H1 (cell line): ENCODE measurements at regions not wholly inside any gene's neighbourhood (a gene's known extent, or its start where the extent isn't known, plus 50 kb on each side); places are given as distances from the start of the nearest gene placed in this dataset.

ENCODE experiments used
- CBX5 ChIP-seq: fragments of 300-800, 300-1000 bp; sonication (generic); IDR thresholded peaks from 2 replicates; pipeline ENCODE4 v1.7.1; 2016; ENCODE audit warnings: antibody characterized with exemption, low read length, low read depth
- EZH2 ChIP-seq: fragments of 200-600 bp; sonication (generic); IDR thresholded peaks from 2 replicates; pipeline ENCODE4 v1.7.1; 2012; ENCODE audit warnings: low read depth, mild to moderate bottlenecking, moderate library complexity, low read length, inconsistent platforms; ENCODE audit not compliant: severe bottlenecking
- GTF2F1 ChIP-seq: IDR thresholded peaks from 2 replicates; pipeline ENCODE4 v1.6.1; 2012; ENCODE audit warnings: low read depth, low read length, improper control_type of control experiment, borderline replicate concordance
- HDAC2 ChIP-seq, 2 experiments: fragments of 300-600 bp in 1 of 2; sonication (generic) in 1 of 2; IDR thresholded peaks; 2 replicates each; pipeline ENCODE4 v1.6.1; 2011 to 2012; ENCODE audit warnings: low read depth in 2 of 2, low read length in 2 of 2, mild to moderate bottlenecking in 2 of 2, moderate library complexity in 2 of 2, borderline replicate concordance in 1 of 2, inconsistent platforms in 1 of 2
- MAFK ChIP-seq: IDR thresholded peaks from 2 replicates; pipeline ENCODE4 v1.6.1; 2012; ENCODE audit warnings: low read depth, mild to moderate bottlenecking, improper control_type of control experiment, low read length
- RFX5 ChIP-seq: IDR thresholded peaks from 2 replicates; pipeline ENCODE4 v1.6.1; 2011; ENCODE audit warnings: low read depth, low read length, improper control_type of control experiment, borderline replicate concordance
- SAP30 ChIP-seq: fragments of 300-600 bp; sonication (generic); IDR thresholded peaks from 2 replicates; pipeline ENCODE4 v1.7.1; 2012; ENCODE audit warnings: low read length, moderate library complexity, mild to moderate bottlenecking, inconsistent platforms; ENCODE audit not compliant: insufficient read depth, insufficient replicate concordance
- SIRT6 ChIP-seq: IDR thresholded peaks from one replicate; pipeline ENCODE4 v1.7.1; 2012; ENCODE audit warnings: low read length, inconsistent platforms
- SRF ChIP-seq: IDR thresholded peaks from 2 replicates; pipeline ENCODE4 v1.6.1; 2011; ENCODE audit warnings: mild to moderate bottlenecking, low read depth, low read length, moderate library complexity
- TF ChIP-seq, protein P1 (sequence below): fragments of 300-600 bp; sonication (generic); IDR thresholded peaks from 2 replicates; pipeline ENCODE4 v1.7.1; 2012; ENCODE audit warnings: low read length, moderate library complexity, mild to moderate bottlenecking, inconsistent platforms; ENCODE audit not compliant: insufficient replicate concordance

DNA sequence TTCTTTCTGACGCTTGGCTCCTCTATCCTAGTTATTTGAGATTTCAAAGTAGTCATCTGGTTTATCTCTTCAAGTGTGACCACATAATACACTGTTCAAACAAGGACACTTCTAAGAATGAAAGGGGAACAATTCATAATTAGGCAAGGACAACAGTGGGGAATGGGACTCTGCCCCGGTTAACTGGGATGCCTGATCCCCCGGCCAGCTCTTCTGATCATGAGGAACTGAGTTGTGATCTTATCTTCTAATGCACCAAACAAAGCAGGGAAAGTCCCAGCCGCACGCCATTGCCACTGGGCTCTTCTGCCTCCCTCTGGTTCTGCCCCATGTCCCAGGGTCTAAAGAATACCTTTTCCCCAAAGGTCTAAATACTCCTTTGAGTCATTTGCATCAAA lies 158.2 kb upstream of the IRF2BP2 start (continued):
- TF ChIP-seq, protein P1, sequence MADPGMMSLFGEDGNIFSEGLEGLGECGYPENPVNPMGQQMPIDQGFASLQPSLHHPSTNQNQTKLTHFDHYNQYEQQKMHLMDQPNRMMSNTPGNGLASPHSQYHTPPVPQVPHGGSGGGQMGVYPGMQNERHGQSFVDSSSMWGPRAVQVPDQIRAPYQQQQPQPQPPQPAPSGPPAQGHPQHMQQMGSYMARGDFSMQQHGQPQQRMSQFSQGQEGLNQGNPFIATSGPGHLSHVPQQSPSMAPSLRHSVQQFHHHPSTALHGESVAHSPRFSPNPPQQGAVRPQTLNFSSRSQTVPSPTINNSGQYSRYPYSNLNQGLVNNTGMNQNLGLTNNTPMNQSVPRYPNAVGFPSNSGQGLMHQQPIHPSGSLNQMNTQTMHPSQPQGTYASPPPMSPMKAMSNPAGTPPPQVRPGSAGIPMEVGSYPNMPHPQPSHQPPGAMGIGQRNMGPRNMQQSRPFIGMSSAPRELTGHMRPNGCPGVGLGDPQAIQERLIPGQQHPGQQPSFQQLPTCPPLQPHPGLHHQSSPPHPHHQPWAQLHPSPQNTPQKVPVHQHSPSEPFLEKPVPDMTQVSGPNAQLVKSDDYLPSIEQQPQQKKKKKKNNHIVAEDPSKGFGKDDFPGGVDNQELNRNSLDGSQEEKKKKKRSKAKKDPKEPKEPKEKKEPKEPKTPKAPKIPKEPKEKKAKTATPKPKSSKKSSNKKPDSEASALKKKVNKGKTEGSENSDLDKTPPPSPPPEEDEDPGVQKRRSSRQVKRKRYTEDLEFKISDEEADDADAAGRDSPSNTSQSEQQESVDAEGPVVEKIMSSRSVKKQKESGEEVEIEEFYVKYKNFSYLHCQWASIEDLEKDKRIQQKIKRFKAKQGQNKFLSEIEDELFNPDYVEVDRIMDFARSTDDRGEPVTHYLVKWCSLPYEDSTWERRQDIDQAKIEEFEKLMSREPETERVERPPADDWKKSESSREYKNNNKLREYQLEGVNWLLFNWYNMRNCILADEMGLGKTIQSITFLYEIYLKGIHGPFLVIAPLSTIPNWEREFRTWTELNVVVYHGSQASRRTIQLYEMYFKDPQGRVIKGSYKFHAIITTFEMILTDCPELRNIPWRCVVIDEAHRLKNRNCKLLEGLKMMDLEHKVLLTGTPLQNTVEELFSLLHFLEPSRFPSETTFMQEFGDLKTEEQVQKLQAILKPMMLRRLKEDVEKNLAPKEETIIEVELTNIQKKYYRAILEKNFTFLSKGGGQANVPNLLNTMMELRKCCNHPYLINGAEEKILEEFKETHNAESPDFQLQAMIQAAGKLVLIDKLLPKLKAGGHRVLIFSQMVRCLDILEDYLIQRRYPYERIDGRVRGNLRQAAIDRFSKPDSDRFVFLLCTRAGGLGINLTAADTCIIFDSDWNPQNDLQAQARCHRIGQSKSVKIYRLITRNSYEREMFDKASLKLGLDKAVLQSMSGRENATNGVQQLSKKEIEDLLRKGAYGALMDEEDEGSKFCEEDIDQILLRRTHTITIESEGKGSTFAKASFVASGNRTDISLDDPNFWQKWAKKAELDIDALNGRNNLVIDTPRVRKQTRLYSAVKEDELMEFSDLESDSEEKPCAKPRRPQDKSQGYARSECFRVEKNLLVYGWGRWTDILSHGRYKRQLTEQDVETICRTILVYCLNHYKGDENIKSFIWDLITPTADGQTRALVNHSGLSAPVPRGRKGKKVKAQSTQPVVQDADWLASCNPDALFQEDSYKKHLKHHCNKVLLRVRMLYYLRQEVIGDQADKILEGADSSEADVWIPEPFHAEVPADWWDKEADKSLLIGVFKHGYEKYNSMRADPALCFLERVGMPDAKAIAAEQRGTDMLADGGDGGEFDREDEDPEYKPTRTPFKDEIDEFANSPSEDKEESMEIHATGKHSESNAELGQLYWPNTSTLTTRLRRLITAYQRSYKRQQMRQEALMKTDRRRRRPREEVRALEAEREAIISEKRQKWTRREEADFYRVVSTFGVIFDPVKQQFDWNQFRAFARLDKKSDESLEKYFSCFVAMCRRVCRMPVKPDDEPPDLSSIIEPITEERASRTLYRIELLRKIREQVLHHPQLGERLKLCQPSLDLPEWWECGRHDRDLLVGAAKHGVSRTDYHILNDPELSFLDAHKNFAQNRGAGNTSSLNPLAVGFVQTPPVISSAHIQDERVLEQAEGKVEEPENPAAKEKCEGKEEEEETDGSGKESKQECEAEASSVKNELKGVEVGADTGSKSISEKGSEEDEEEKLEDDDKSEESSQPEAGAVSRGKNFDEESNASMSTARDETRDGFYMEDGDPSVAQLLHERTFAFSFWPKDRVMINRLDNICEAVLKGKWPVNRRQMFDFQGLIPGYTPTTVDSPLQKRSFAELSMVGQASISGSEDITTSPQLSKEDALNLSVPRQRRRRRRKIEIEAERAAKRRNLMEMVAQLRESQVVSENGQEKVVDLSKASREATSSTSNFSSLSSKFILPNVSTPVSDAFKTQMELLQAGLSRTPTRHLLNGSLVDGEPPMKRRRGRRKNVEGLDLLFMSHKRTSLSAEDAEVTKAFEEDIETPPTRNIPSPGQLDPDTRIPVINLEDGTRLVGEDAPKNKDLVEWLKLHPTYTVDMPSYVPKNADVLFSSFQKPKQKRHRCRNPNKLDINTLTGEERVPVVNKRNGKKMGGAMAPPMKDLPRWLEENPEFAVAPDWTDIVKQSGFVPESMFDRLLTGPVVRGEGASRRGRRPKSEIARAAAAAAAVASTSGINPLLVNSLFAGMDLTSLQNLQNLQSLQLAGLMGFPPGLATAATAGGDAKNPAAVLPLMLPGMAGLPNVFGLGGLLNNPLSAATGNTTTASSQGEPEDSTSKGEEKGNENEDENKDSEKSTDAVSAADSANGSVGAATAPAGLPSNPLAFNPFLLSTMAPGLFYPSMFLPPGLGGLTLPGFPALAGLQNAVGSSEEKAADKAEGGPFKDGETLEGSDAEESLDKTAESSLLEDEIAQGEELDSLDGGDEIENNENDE, result no peak
- TF ChIP-seq HDAC2 (IDR thresholded peaks at IDR 0.05; ENCODE audit: borderline replicate concordance in 1 of 2, low read depth in 2 of 2, low read length in 2 of 2), result no peak
- no peak for TF ChIP-seq SRF
- TF ChIP-seq CBX5, result no peak
- no peak for TF ChIP-seq SIRT6
- no peak for TF ChIP-seq MAFK
- no peak for TF ChIP-seq SAP30
- no peak for TF ChIP-seq GTF2F1
- no peak for TF ChIP-seq EZH2
- TF ChIP-seq RFX5, result no peak
